Thoracic aorta (tissue), 2 donors: ENCODE measurements at regions not wholly inside any gene's neighbourhood (a gene's known extent, or its start where the extent isn't known, plus 50 kb on each side); places are given as distances from the start of the nearest gene placed in this dataset.

ENCODE experiments used
- ATAC-seq: fragments of 150-250 bp; one replicate; pipeline ENCODE4 v1.8.0; 2017; ENCODE audit warnings: low read depth; ENCODE audit not compliant: insufficient number of reproducible peaks, low FRiP score
- DNase-seq: peaks from one replicate; pipeline ENCODE4 v3.0.0-alpha.2; 2020; ENCODE audit warnings: low spot score
- H3K27ac ChIP-seq, 2 donors: fragments of 200-600 bp; sonication (generic); 1 replicate in 1 of 2; 2 replicates in 1 of 2; pipeline ENCODE4 v1.5.1; 2016; ENCODE audit warnings: mild to moderate bottlenecking in 2 of 2, moderate library complexity in 2 of 2
- H3K27me3 ChIP-seq: fragments of 200-600 bp; sonication (generic); replicated peaks from 2 replicates; pipeline ENCODE4 v1.6.0; 2016; ENCODE audit warnings: mild to moderate bottlenecking; ENCODE audit not compliant: insufficient read depth
- H3K36me3 ChIP-seq: fragments of 200-600 bp; sonication (generic); one replicate; pipeline ENCODE4 v1.5.1; 2016
- H3K4me1 ChIP-seq, 2 donors: fragments of 200-600 bp; sonication (generic); 1 replicate in 1 of 2; 2 replicates in 1 of 2; pipeline versions ENCODE4 v1.5.1 to v1.6.0; 2016; ENCODE audit warnings: low read depth in 2 of 2, mild to moderate bottlenecking in 1 of 2; ENCODE audit not compliant: control insufficient read depth in 1 of 2
- H3K4me3 ChIP-seq: fragments of 200-600 bp; sonication (generic); 2 replicates; pipeline ENCODE4 v1.5.1; 2016; ENCODE audit warnings: mild to moderate bottlenecking
- H3K9me3 ChIP-seq: fragments of 200-600 bp; sonication (generic); 2 replicates; pipeline ENCODE4 v1.5.1; 2016
- CTCF ChIP-seq: fragments of 200-600 bp; sonication (generic); IDR thresholded peaks from one replicate; pipeline ENCODE4 v1.5.1; 2019; ENCODE audit warnings: antibody characterized with exemption

GRCh38 chr3:78455712-78456433 is 1311.9 kb downstream of the ROBO1 start:
- ATAC-seq (no peak), DNase-seq (no peak)
- Histone ChIP-seq H3K27ac (peak overlapping the region; percentile 27 to 32), H3K27me3 (no peaks in the 10 kb centered on the region), H3K4me3 (peak overlapping the region; percentile 31), H3K36me3 (no peaks in the 10 kb centered on the region), H3K9me3 (no peaks in the 10 kb centered on the region), H3K4me1 (peaks cover 0 to 14% of the 10 kb centered on the region in 2 donors)
- TF ChIP-seq CTCF = no peak

- Histone ChIP-seq H3K27me3 (no peaks in the 10 kb centered on the region), H3K4me3 (no peak overlapping the region), H3K4me1 (peaks cover 0 to 12% of the 10 kb centered on the region in 2 donors), H3K9me3 (no peaks in the 10 kb centered on the region), H3K36me3 (no peaks in the 10 kb centered on the region), H3K27ac (no peak overlapping the region)
- DNase-seq (no peak), ATAC-seq (no peak)
- TF ChIP-seq CTCF = no peak
Measured at GRCh38 chr3:78459796-78460195, 1308.0 kb downstream of the ROBO1 start.

GRCh38 chr3:78462021-78462420 is 1305.8 kb downstream of the ROBO1 start:
- no peak overlapping the region for H3K4me3 ChIP-seq
- H3K4me1 ChIP-seq = no peaks in the 10 kb centered on the region
- no peak for TF ChIP-seq CTCF
- H3K27me3 ChIP-seq = no peaks in the 10 kb centered on the region
- DNase-seq (no peak), ATAC-seq (no peak)
- H3K27ac ChIP-seq = no peak overlapping the region
- no peaks in the 10 kb centered on the region for H3K9me3 ChIP-seq
- H3K36me3 ChIP-seq = no peaks in the 10 kb centered on the region

- H3K27ac ChIP-seq = no peak overlapping the region
- no peaks in the 10 kb centered on the region for H3K27me3 ChIP-seq
- H3K36me3 ChIP-seq = no peaks in the 10 kb centered on the region
- no peaks in the 10 kb centered on the region for H3K4me1 ChIP-seq
- H3K9me3 ChIP-seq = no peaks in the 10 kb centered on the region
- TF ChIP-seq CTCF = no peak
- no peak overlapping the region for H3K4me3 ChIP-seq
- DNase-seq (no peak), ATAC-seq (no peak)
Measured at GRCh38 chr3:78476076-78476475, 1291.7 kb downstream of the ROBO1 start.

- peaks cover 0 to 7% of the 10 kb centered on the region in 2 donors for H3K4me1 ChIP-seq
- no peak overlapping the region for H3K27ac ChIP-seq
- ATAC-seq = no peak
Measured at GRCh38 chr3:78481050-78481449, 1286.7 kb downstream of the ROBO1 start.

More at GRCh38 chr3:78481050-78481449, 1286.7 kb downstream of the ROBO1 start:
- no peak overlapping the region for H3K4me3 ChIP-seq
- no peaks in the 10 kb centered on the region for H3K9me3 ChIP-seq
- TF ChIP-seq CTCF = no peak
- no peaks in the 10 kb centered on the region for H3K36me3 ChIP-seq
- no peaks in the 10 kb centered on the region for H3K27me3 ChIP-seq
- no peak for DNase-seq
